OCI-LY3 (cell line): ENCODE measurements at regions not wholly inside any gene's neighbourhood (a gene's known extent, or its start where the extent isn't known, plus 50 kb on each side); places are given as distances from the start of the nearest gene placed in this dataset.

Source experiments
- CTCF ChIP-seq: fragments of 200-600, 300-600 bp; sonication (generic); IDR thresholded peaks from 2 replicates; pipeline ENCODE4 v1.5.1; 2014; ENCODE audit warnings: antibody characterized with exemption, low read length, low read depth
- EZH2phosphoT487 ChIP-seq: fragments of 200-600 bp; shearing (Covaris generic); IDR thresholded peaks from 2 replicates; pipeline ENCODE4 v1.6.1; 2018; ENCODE audit warnings: antibody characterized with exemption, mixed run types, low read depth

GRCh38 chr4:123896446-123897071 lies 500.0 kb downstream of the SPRY1 start:
- TF ChIP-seq CTCF (no peak), EZH2phosphoT487 (no peak)
